Endodermal cell (in vitro differentiated cells): ENCODE measurements at regions not wholly inside any gene's neighbourhood (a gene's known extent, or its start where the extent isn't known, plus 50 kb on each side); places are given as distances from the start of the nearest gene placed in this dataset.

Source experiments
- DNase-seq: peaks from one replicate; pipeline ENCODE4 v3.0.0-alpha.2; 2017
- H3K27ac ChIP-seq: 2 replicates; pipeline ENCODE4 v1.5.1; 2013; ENCODE audit warnings: mild to moderate bottlenecking, low read depth, low read length, moderate library complexity
- H3K27me3 ChIP-seq: 2 replicates; pipeline ENCODE4 v1.6.1; 2013; ENCODE audit warnings: mild to moderate bottlenecking, low read length, moderate library complexity; ENCODE audit not compliant: insufficient read depth, control insufficient read depth, poor library complexity, severe bottlenecking
- H3K36me3 ChIP-seq: 2 replicates; pipeline ENCODE4 v1.7.0; 2013; ENCODE audit warnings: mild to moderate bottlenecking, low read length, moderate library complexity; ENCODE audit not compliant: control insufficient read depth, insufficient read depth
- H3K4me1 ChIP-seq: one replicate; pipeline ENCODE4 v1.7.0; 2013; ENCODE audit warnings: low read length; ENCODE audit not compliant: control insufficient read depth, insufficient read depth
- H3K4me3 ChIP-seq: 2 replicates; pipeline ENCODE4 v1.5.1; 2013; ENCODE audit warnings: mild to moderate bottlenecking, low read length, moderate library complexity
- H3K9ac ChIP-seq: 2 replicates; pipeline ENCODE4 v1.6.1; 2013; ENCODE audit warnings: mild to moderate bottlenecking, low read length, moderate library complexity; ENCODE audit not compliant: poor library complexity, severe bottlenecking; ENCODE audit errors: extremely low read depth
- H3K9me3 ChIP-seq: 2 replicates; pipeline ENCODE4 v1.6.1; 2013; ENCODE audit warnings: mild to moderate bottlenecking, low read length, moderate library complexity; ENCODE audit not compliant: control insufficient read depth
- H3K27ac Mint-ChIP-seq: 2 replicates; pipeline ENCODE4 v1.8.0; 2020; ENCODE audit warnings: mixed read lengths
- H3K27me3 Mint-ChIP-seq: 2 replicates; pipeline ENCODE4 v1.8.0; 2021; ENCODE audit warnings: mild to moderate bottlenecking, mixed read lengths; ENCODE audit not compliant: insufficient read depth
- H3K36me3 Mint-ChIP-seq: 2 replicates; pipeline ENCODE4 v1.8.0; 2020; ENCODE audit warnings: low read depth, mixed read lengths
- H3K4me1 Mint-ChIP-seq: 2 replicates; pipeline ENCODE4 v1.8.0; 2020; ENCODE audit warnings: mixed read lengths
- H3K4me3 Mint-ChIP-seq: 2 replicates; pipeline ENCODE4 v1.8.0; 2020; ENCODE audit warnings: mild to moderate bottlenecking, moderate library complexity, mixed read lengths
- H3K9me3 Mint-ChIP-seq: 2 replicates; pipeline ENCODE4 v1.8.0; 2020; ENCODE audit warnings: mild to moderate bottlenecking, mixed read lengths
- CTCF ChIP-seq: fragments of 200-600 bp; sonication (generic); conservative IDR thresholded peaks from 2 replicates; pipeline ENCODE4 v1.5.0; 2021; ENCODE audit warnings: antibody characterized with exemption, mild to moderate bottlenecking
- WGBS, 2 experiments: methylation state at CpG; one replicate each; pipeline versions ENCODE4 v1.1.5 to v1.1.7; 2013; ENCODE audit warnings: missing lambda C conversion rate in 2 of 2, mixed read lengths in 1 of 2; ENCODE audit not compliant: insufficient coverage in 1 of 2, insufficient read length in 1 of 2; 5-methylcytosine and 5-hydroxymethylcytosine counted together

- Histone ChIP-seq H3K27ac (no peak overlapping the region), H3K9me3 (no peaks in the 10 kb centered on the region), H3K36me3 (no peaks in the 10 kb centered on the region), H3K4me1 (no peaks in the 10 kb centered on the region), H3K27me3 (no peaks in the 10 kb centered on the region), H3K9ac (no peak overlapping the region), H3K4me3 (no peak overlapping the region)
- TF ChIP-seq CTCF = no peak
- Mint-ChIP-seq H3K36me3 (no peaks in the 10 kb centered on the region), H3K4me1 (no peaks in the 10 kb centered on the region), H3K27ac (no peak overlapping the region), H3K4me3 (no peak overlapping the region), H3K27me3 (peaks cover 2% of the 10 kb centered on the region), H3K9me3 (no peaks in the 10 kb centered on the region)
- DNase-seq = no peak
- WGBS, 2 experiments = 85 to 89% methylated on average over 2 of the region's 2 CpGs
Measured at GRCh38 chr12:74620921-74621320, 83.3 kb downstream of the ATXN7L3B start.

GRCh38 chr12:74624201-74624600 is 86.6 kb downstream of the ATXN7L3B start:
- Mint-ChIP-seq H3K4me3 (no peak overlapping the region), H3K27ac (no peak overlapping the region), H3K4me1 (no peaks in the 10 kb centered on the region), H3K9me3 (no peaks in the 10 kb centered on the region), H3K27me3 (peaks cover 2% of the 10 kb centered on the region), H3K36me3 (no peaks in the 10 kb centered on the region)
- TF ChIP-seq CTCF = no peak
- Histone ChIP-seq H3K27me3 (no peaks in the 10 kb centered on the region), H3K4me1 (no peaks in the 10 kb centered on the region), H3K27ac (no peak overlapping the region), H3K4me3 (no peak overlapping the region), H3K9me3 (no peaks in the 10 kb centered on the region), H3K9ac (no peak overlapping the region), H3K36me3 (no peaks in the 10 kb centered on the region)
- DNase-seq = no peak
- WGBS, 2 experiments = 92 to 93% methylated on average over 3 of the region's 3 CpGs

- Histone ChIP-seq H3K4me3 (no peak overlapping the region), H3K36me3 (no peaks in the 10 kb centered on the region), H3K27ac (no peak overlapping the region), H3K4me1 (no peaks in the 10 kb centered on the region), H3K9me3 (no peaks in the 10 kb centered on the region), H3K27me3 (no peaks in the 10 kb centered on the region), H3K9ac (no peak overlapping the region)
- Mint-ChIP-seq H3K36me3 (no peaks in the 10 kb centered on the region), H3K27ac (no peak overlapping the region), H3K27me3 (peaks cover 2% of the 10 kb centered on the region), H3K4me1 (no peaks in the 10 kb centered on the region), H3K4me3 (no peak overlapping the region), H3K9me3 (peaks cover 6% of the 10 kb centered on the region)
- TF ChIP-seq CTCF = no peak
- DNase-seq = no peak
Measured at GRCh38 chr12:74626397-74626796, 88.8 kb downstream of the ATXN7L3B start.
